SK-N-SH (cell line): ENCODE measurements at regions not wholly inside any gene's neighbourhood (a gene's known extent, or its start where the extent isn't known, plus 50 kb on each side); places are given as distances from the start of the nearest gene placed in this dataset.

ENCODE experiments used
- CTCF ChIA-PET: fragments of 300-600, 350-600 bp; formaldehyde crosslinking; extraction: SDS; loops from one replicate; lab custom pipeline; 2021; lab: Yijun Ruan, JAX
- POLR2A ChIA-PET: fragments of 350-600 bp; sonication (Branson Sonifier 250); formaldehyde crosslinking; extraction: SDS; loops from one replicate; lab custom pipeline; 2020; ENCODE audit warnings: antibody characterized with exemption, inconsistent platforms; lab: Yijun Ruan, JAX
- DNase-seq: peaks from one replicate; pipeline ENCODE4 v3.0.0; 2012
- H2AFZ ChIP-seq: fragments of 200-600 bp; sonication (generic); 2 replicates; pipeline ENCODE4 v1.8.1; 2016; ENCODE audit warnings: antibody characterized with exemption, mild to moderate bottlenecking, low read depth
- H3F3A ChIP-seq: fragments of 200-600 bp; sonication (generic); replicated peaks from 2 replicates; pipeline ENCODE3; 2016; ENCODE audit warnings: antibody characterized with exemption, mild to moderate bottlenecking; ENCODE audit not compliant: insufficient read depth
- H3K27ac ChIP-seq, 2 experiments: fragments of 200-500 bp in 1 of 2; fragments of 200-600 bp in 1 of 2; sonication (Bioruptor generic) in 1 of 2; sonication (generic), shearing (Covaris generic) in 1 of 2; 2 replicates each; pipeline versions ENCODE4 v1.5.1 to v1.6.1; 2014 to 2016; ENCODE audit warnings: low read depth in 2 of 2, inconsistent platforms in 1 of 2, low read length in 1 of 2, mild to moderate bottlenecking in 1 of 2, mixed read lengths in 1 of 2
- H3K27me3 ChIP-seq: fragments of 200-600 bp; sonication (generic), shearing (Covaris generic); 2 replicates; pipeline ENCODE4 v1.6.1; 2016; ENCODE audit warnings: mixed run types; ENCODE audit not compliant: insufficient read depth
- H3K36me3 ChIP-seq, 2 experiments: fragments of 200-500 bp in 1 of 2; fragments of 200-600 bp in 1 of 2; sonication (Bioruptor generic) in 1 of 2; sonication (generic) in 1 of 2; replicated peaks in 1 of 2; 2 replicates each; pipeline versions ENCODE3 to v1.5.1; 2014 to 2016; ENCODE audit warnings: low read length in 1 of 2, mild to moderate bottlenecking in 1 of 2; ENCODE audit not compliant: insufficient read depth in 2 of 2, control insufficient read depth in 1 of 2
- H3K4me1 ChIP-seq, 2 experiments: fragments of 200-500 bp in 1 of 2; fragments of 200-600 bp in 1 of 2; sonication (Bioruptor generic) in 1 of 2; sonication (generic), shearing (Covaris generic) in 1 of 2; 2 replicates each; pipeline versions ENCODE4 v1.5.1 to v1.6.1; 2014 to 2016; ENCODE audit warnings: low read depth in 1 of 2, low read length in 1 of 2, mixed run types in 1 of 2; ENCODE audit not compliant: insufficient read depth in 2 of 2, control insufficient read depth in 1 of 2
- H3K4me2 ChIP-seq: fragments of 200-600 bp; sonication (generic), shearing (Covaris generic); 2 replicates; pipeline ENCODE4 v1.6.1; 2017; ENCODE audit warnings: mixed run types
- H3K4me3 ChIP-seq, 2 experiments: fragments of 200-500 bp in 1 of 2; fragments of 200-600 bp in 1 of 2; sonication (Bioruptor generic) in 1 of 2; sonication (generic), shearing (Covaris generic) in 1 of 2; 2 replicates each; pipeline versions ENCODE4 v1.5.1 to v1.8.1; 2014 to 2016; ENCODE audit warnings: low read depth in 2 of 2, inconsistent platforms in 1 of 2, low read length in 1 of 2, mild to moderate bottlenecking in 1 of 2, mixed read lengths in 1 of 2, moderate library complexity in 1 of 2
- H3K79me2 ChIP-seq: fragments of 200-600 bp; sonication (generic); 2 replicates; pipeline ENCODE4 v1.8.1; 2017; ENCODE audit warnings: mild to moderate bottlenecking; ENCODE audit not compliant: insufficient read depth
- H3K9ac ChIP-seq: fragments of 200-600 bp; sonication (generic); 2 replicates; pipeline ENCODE4 v1.6.1; 2017; ENCODE audit warnings: mixed run types
- H3K9me2 ChIP-seq: fragments of 200-600 bp; sonication (generic); 2 replicates; pipeline ENCODE4 v1.6.1; 2017; ENCODE audit warnings: mixed run types
- H3K9me3 ChIP-seq: fragments of 200-600 bp; sonication (generic); 2 replicates; pipeline ENCODE4 v1.6.1; 2017; ENCODE audit warnings: mixed run types, mild to moderate bottlenecking, moderate library complexity
- H4K20me1 ChIP-seq: fragments of 200-600 bp; sonication (generic); 2 replicates; pipeline ENCODE4 v1.6.1; 2017; ENCODE audit warnings: mild to moderate bottlenecking, mixed run types; ENCODE audit not compliant: insufficient read depth
- CHD2 ChIP-seq: fragments of 150-350 bp; IDR thresholded peaks from 2 replicates; pipeline ENCODE4 v1.6.1; 2018; ENCODE audit warnings: low read length; ENCODE audit not compliant: partially characterized antibody
- CTCF ChIP-seq: fragments of 200-600 bp; sonication (generic); IDR thresholded peaks from 2 replicates; pipeline ENCODE4 v1.6.1; 2017; ENCODE audit warnings: antibody characterized with exemption, mild to moderate bottlenecking, moderate library complexity
- ELF1 ChIP-seq: IDR thresholded peaks from 2 replicates; pipeline ENCODE4 v1.4.0; 2012
- EP300 ChIP-seq, 2 experiments: IDR thresholded peaks; 2 replicates each; pipeline versions ENCODE4 v1.4.0 to v1.6.1; 2012; ENCODE audit warnings: borderline replicate concordance in 1 of 2, low read depth in 1 of 2, low read length in 1 of 2
- EZH2phosphoT487 ChIP-seq: fragments of 200-600 bp; sonication (generic); IDR thresholded peaks from 2 replicates; pipeline ENCODE4 v1.6.1; 2017; ENCODE audit warnings: low read depth, mixed run types, mild to moderate bottlenecking, antibody characterized with exemption, moderate library complexity, borderline replicate concordance
- FOXM1 ChIP-seq: IDR thresholded peaks from 2 replicates; pipeline ENCODE4 v1.4.0; 2012; ENCODE audit warnings: low read depth, mild to moderate bottlenecking
- GABPA ChIP-seq: IDR thresholded peaks from 2 replicates; pipeline ENCODE4 v1.4.0; 2012; ENCODE audit warnings: low read depth, mild to moderate bottlenecking
- GATA2 ChIP-seq: sonication (generic); formaldehyde crosslinking; IDR thresholded peaks from 2 replicates; pipeline ENCODE4 v1.5.0; 2020; ENCODE audit warnings: mild to moderate bottlenecking, missing genetic modification reagents
- JUND ChIP-seq: IDR thresholded peaks from 2 replicates; pipeline ENCODE4 v1.4.0; 2012
- MAX ChIP-seq: IDR thresholded peaks from 2 replicates; pipeline ENCODE4 v1.4.0; 2012; ENCODE audit warnings: low read depth
- MEF2A ChIP-seq: IDR thresholded peaks from 2 replicates; pipeline ENCODE4 v1.4.0; 2012; ENCODE audit warnings: low read depth, borderline replicate concordance
- NRF1 ChIP-seq: IDR thresholded peaks from 2 replicates; pipeline ENCODE4 v1.6.1; 2012; ENCODE audit warnings: low read depth, mild to moderate bottlenecking, low read length
- PBX3 ChIP-seq: IDR thresholded peaks from 2 replicates; pipeline ENCODE4; 2012
- REST ChIP-seq: IDR thresholded peaks from 2 replicates; pipeline ENCODE4 v1.6.1; 2012; ENCODE audit warnings: mild to moderate bottlenecking, low read depth, low read length, moderate library complexity
- RFX5 ChIP-seq: IDR thresholded peaks from 2 replicates; pipeline ENCODE4 v1.6.1; 2012; ENCODE audit warnings: mild to moderate bottlenecking, improper control_type of control experiment, low read length
- RXRA ChIP-seq: IDR thresholded peaks from 2 replicates; pipeline ENCODE4 v1.4.0; 2012; ENCODE audit warnings: low read depth, mild to moderate bottlenecking, borderline replicate concordance
- SMC3 ChIP-seq: IDR thresholded peaks from 2 replicates; pipeline ENCODE4 v1.6.1; 2012; ENCODE audit warnings: low read depth, low read length, improper control_type of control experiment
- TAF1 ChIP-seq: IDR thresholded peaks from 2 replicates; pipeline ENCODE4 v1.6.1; 2012; ENCODE audit warnings: low read depth, mild to moderate bottlenecking, low read length, moderate library complexity, borderline replicate concordance
- USF2 ChIP-seq: fragments of 150-350 bp; IDR thresholded peaks from 2 replicates; pipeline ENCODE4 v1.6.1; 2017; ENCODE audit warnings: antibody characterized with exemption, low read length, low read depth, borderline replicate concordance
- whole genome bisulfite sequencing: methylation state at CpG from one replicate; pipeline ENCODE4 v1.1.6; 2017; ENCODE audit warnings: low lambda C conversion rate; 5-methylcytosine and 5-hydroxymethylcytosine counted together

- POLR2A ChIA-PET, result no interaction called here
- Histone ChIP-seq H3K4me1 (no peaks in the 10 kb centered on the region), H3K4me2 (no peak overlapping the region), H3K9me2 (no peaks in the 10 kb centered on the region), H3K36me3 (no peaks in the 10 kb centered on the region), H3K9me3 (no peaks in the 10 kb centered on the region), H3K79me2 (no peaks in the 10 kb centered on the region), H3K27ac (no peak overlapping the region), H3F3A (no peaks in the 10 kb centered on the region), H4K20me1 (no peaks in the 10 kb centered on the region), H3K27me3 (no peaks in the 10 kb centered on the region), H3K4me3 (no peak overlapping the region), H3K9ac (no peak overlapping the region), H2AFZ (no peak overlapping the region)
- CTCF ChIA-PET, result no interaction called here
- TF ChIP-seq RXRA (no peak), CHD2 (no peak), JUND (no peak), ELF1 (no peak), CTCF (no peak), RFX5 (no peak), MAX (no peak), PBX3 (no peak), SMC3 (no peak), FOXM1 (no peak), REST (no peak), NRF1 (no peak), EZH2phosphoT487 (no peak), MEF2A (no peak), GATA2 (CRISPR knock-in tag) (no peak), USF2 (no peak), TAF1 (no peak), GABPA (no peak), EP300 (IDR thresholded peaks at IDR 0.05; ENCODE audit: borderline replicate concordance in 1 of 2, low read depth in 1 of 2, low read length in 1 of 2) (no peak)
- no peak for DNase-seq
- 73% methylated on average over 13 of the region's 33 CpGs for WGBS
Measured at GRCh38 chr11:23405350-23405937, 545.2 kb upstream of the CCDC179 start.
